ENCODE measurements at regions not wholly inside any gene's neighbourhood (a gene's known extent, or its start where the extent isn't known, plus 50 kb on each side); places are given as distances from the start of the nearest gene placed in this dataset.

GRCh38 chr4:96755569-96756484 is 915.9 kb downstream of the PDHA2 start (continued):
- TF ChIP-seq, protein P1, sequence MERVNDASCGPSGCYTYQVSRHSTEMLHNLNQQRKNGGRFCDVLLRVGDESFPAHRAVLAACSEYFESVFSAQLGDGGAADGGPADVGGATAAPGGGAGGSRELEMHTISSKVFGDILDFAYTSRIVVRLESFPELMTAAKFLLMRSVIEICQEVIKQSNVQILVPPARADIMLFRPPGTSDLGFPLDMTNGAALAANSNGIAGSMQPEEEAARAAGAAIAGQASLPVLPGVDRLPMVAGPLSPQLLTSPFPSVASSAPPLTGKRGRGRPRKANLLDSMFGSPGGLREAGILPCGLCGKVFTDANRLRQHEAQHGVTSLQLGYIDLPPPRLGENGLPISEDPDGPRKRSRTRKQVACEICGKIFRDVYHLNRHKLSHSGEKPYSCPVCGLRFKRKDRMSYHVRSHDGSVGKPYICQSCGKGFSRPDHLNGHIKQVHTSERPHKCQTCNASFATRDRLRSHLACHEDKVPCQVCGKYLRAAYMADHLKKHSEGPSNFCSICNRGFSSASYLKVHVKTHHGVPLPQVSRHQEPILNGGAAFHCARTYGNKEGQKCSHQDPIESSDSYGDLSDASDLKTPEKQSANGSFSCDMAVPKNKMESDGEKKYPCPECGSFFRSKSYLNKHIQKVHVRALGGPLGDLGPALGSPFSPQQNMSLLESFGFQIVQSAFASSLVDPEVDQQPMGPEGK (CRISPR knock-in tag; IDR thresholded peaks at IDR 0.05; ENCODE audit: borderline replicate concordance) = no peak
- TF ChIP-seq ISL1 (CRISPR knock-in tag; IDR thresholded peaks at IDR 0.05) (no peak), ZNF8 (CRISPR knock-in tag; IDR thresholded peaks at IDR 0.05) (no peak), ZFP30 (CRISPR knock-in tag; IDR thresholded peaks at IDR 0.05) (no peak), ZC3H10 (CRISPR knock-in tag; IDR thresholded peaks at IDR 0.05) (no peak)

DNA sequence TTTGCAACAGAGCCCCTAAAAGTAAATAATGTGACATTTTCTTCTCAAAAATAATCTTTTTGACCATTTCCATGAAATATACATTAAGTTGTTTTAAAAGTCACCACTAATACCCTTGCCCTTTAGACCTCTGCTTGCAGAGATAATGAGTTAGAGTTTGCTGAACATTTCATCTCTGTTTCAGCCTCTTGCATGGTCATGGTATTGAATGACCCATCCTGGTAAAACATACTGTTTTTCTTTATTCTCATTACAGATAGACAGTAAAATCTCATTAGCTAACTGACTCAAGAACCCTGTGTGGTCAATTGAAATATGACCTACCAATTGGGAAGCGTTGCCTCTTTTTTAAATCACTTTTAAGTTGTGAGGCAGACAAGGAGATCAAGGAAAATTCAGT is 916.7 kb downstream of the PDHA2 start:
- no peak for TF ChIP-seq CREB5 (CRISPR knock-in tag; IDR thresholded peaks at IDR 0.05; ENCODE audit: low read depth)
- no peak for TF ChIP-seq ESRRG (CRISPR knock-in tag; IDR thresholded peaks at IDR 0.05)
- no peak for TF ChIP-seq TCF4 (CRISPR knock-in tag; IDR thresholded peaks at IDR 0.05; ENCODE audit: borderline replicate concordance)
- no peak for TF ChIP-seq RARB (CRISPR knock-in tag; IDR thresholded peaks at IDR 0.05)
- TF ChIP-seq BACH2 (CRISPR knock-in tag; IDR thresholded peaks at IDR 0.05; ENCODE audit: borderline replicate concordance) = no peak
- TF ChIP-seq SNAI2 (CRISPR knock-in tag; IDR thresholded peaks at IDR 0.05) = no peak
- TF ChIP-seq ZFP30 (CRISPR knock-in tag; IDR thresholded peaks at IDR 0.05) = no peak
- no peak for TF ChIP-seq ZNF70 (CRISPR knock-in tag; IDR thresholded peaks at IDR 0.05)
- ATAC-seq = no peak

GRCh38 chr4:96763546-96763945 is 923.7 kb downstream of the PDHA2 start:
- TF ChIP-seq SNAI2 (CRISPR knock-in tag; IDR thresholded peaks at IDR 0.05) = no peak
- TF ChIP-seq CREB5 (CRISPR knock-in tag; IDR thresholded peaks at IDR 0.05; ENCODE audit: low read depth) = no peak
- no peak for TF ChIP-seq ZNF70 (CRISPR knock-in tag; IDR thresholded peaks at IDR 0.05)
- no peak for TF ChIP-seq ZFP30 (CRISPR knock-in tag; IDR thresholded peaks at IDR 0.05)
- no peak for TF ChIP-seq OSR1 (CRISPR knock-in tag; IDR thresholded peaks at IDR 0.05)
- no peak for TF ChIP-seq ZNF565 (CRISPR knock-in tag; conservative IDR thresholded peaks at IDR 0.05; ENCODE audit: low read depth)
- TF ChIP-seq, protein P2, sequence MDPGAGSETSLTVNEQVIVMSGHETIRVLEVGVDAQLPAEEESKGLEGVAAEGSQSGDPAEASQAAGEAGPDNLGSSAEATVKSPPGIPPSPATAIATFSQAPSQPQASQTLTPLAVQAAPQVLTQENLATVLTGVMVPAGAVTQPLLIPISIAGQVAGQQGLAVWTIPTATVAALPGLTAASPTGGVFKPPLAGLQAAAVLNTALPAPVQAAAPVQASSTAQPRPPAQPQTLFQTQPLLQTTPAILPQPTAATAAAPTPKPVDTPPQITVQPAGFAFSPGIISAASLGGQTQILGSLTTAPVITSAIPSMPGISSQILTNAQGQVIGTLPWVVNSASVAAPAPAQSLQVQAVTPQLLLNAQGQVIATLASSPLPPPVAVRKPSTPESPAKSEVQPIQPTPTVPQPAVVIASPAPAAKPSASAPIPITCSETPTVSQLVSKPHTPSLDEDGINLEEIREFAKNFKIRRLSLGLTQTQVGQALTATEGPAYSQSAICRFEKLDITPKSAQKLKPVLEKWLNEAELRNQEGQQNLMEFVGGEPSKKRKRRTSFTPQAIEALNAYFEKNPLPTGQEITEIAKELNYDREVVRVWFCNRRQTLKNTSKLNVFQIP (CRISPR knock-in tag; IDR thresholded peaks at IDR 0.05; ENCODE audit: borderline replicate concordance, low read depth) = no peak
- no peak for TF ChIP-seq ZFP3 (CRISPR knock-in tag; IDR thresholded peaks at IDR 0.05)
- no peak for TF ChIP-seq BACH2 (CRISPR knock-in tag; IDR thresholded peaks at IDR 0.05; ENCODE audit: borderline replicate concordance)
- TF ChIP-seq ISL1 (CRISPR knock-in tag; IDR thresholded peaks at IDR 0.05) = no peak
- no peak for TF ChIP-seq TCF4 (CRISPR knock-in tag; IDR thresholded peaks at IDR 0.05; ENCODE audit: borderline replicate concordance)
- no peak for TF ChIP-seq TOX (CRISPR knock-in tag; IDR thresholded peaks at IDR 0.05; ENCODE audit: borderline replicate concordance)
- TF ChIP-seq GLIS3 (CRISPR knock-in tag; IDR thresholded peaks at IDR 0.05) = no peak
- TF ChIP-seq ARNTL (CRISPR knock-in tag; IDR thresholded peaks at IDR 0.05; ENCODE audit: borderline replicate concordance, low read depth) = no peak
- no peak for TF ChIP-seq TSHZ2 (CRISPR knock-in tag; IDR thresholded peaks at IDR 0.05)
- no peak for TF ChIP-seq CSDC2 (CRISPR knock-in tag; IDR thresholded peaks at IDR 0.05)
- TF ChIP-seq PPARA (CRISPR knock-in tag; IDR thresholded peaks at IDR 0.05; ENCODE audit: borderline replicate concordance) = no peak
- TF ChIP-seq, protein P1 (CRISPR knock-in tag; IDR thresholded peaks at IDR 0.05; ENCODE audit: borderline replicate concordance) = no peak
- no peak for ATAC-seq
